Neuronal stem cell (in vitro differentiated cells): ENCODE measurements at regions not wholly inside any gene's neighbourhood (a gene's known extent, or its start where the extent isn't known, plus 50 kb on each side); places are given as distances from the start of the nearest gene placed in this dataset.

ENCODE experiments used
- DNase-seq: peaks from one replicate; pipeline ENCODE4 v3.0.0-alpha.2; 2013; ENCODE audit warnings: low spot score
- H2AFZ ChIP-seq: one replicate; pipeline ENCODE4 v1.6.1; 2013; ENCODE audit warnings: mild to moderate bottlenecking, low read length, inconsistent platforms
- H2AK5ac ChIP-seq: 2 replicates; pipeline ENCODE4 v1.6.1; 2013; ENCODE audit warnings: low read depth, mild to moderate bottlenecking, inconsistent platforms, low read length, moderate library complexity, mixed read lengths
- H2BK120ac ChIP-seq: 2 replicates; pipeline ENCODE4 v1.6.1; 2013; ENCODE audit warnings: low read depth, mild to moderate bottlenecking, inconsistent platforms, low read length, moderate library complexity, mixed read lengths
- H2BK12ac ChIP-seq: one replicate; pipeline ENCODE4 v1.6.1; 2013; ENCODE audit warnings: low read length, inconsistent platforms
- H2BK15ac ChIP-seq: 2 replicates; pipeline ENCODE4 v1.6.1; 2013; ENCODE audit warnings: mild to moderate bottlenecking, low read length, inconsistent platforms, mixed read lengths
- H2BK5ac ChIP-seq: one replicate; pipeline ENCODE4 v1.6.1; 2013; ENCODE audit warnings: inconsistent platforms, mild to moderate bottlenecking, low read length, moderate library complexity
- H3K14ac ChIP-seq: one replicate; pipeline ENCODE4 v1.6.1; 2013; ENCODE audit warnings: low read length, inconsistent platforms
- H3K18ac ChIP-seq: 2 replicates; pipeline ENCODE4 v1.6.1; 2013; ENCODE audit warnings: low read length, inconsistent platforms
- H3K23ac ChIP-seq: 2 replicates; pipeline ENCODE4 v1.6.1; 2013; ENCODE audit warnings: low read depth, mild to moderate bottlenecking, mixed read lengths, low read length, inconsistent platforms; ENCODE audit not compliant: poor library complexity
- H3K27ac ChIP-seq: replicated peaks from 3 replicates; pipeline ENCODE4 v1.5.1; 2013; ENCODE audit warnings: low read length, inconsistent platforms
- H3K27me3 ChIP-seq, 3 experiments: 2 replicates each; pipeline ENCODE4 v1.6.1; 2013; ENCODE audit warnings: low read length in 3 of 3, mild to moderate bottlenecking in 2 of 3, inconsistent platforms in 1 of 3, low read depth in 1 of 3, mixed read lengths in 1 of 3, moderate library complexity in 1 of 3; ENCODE audit not compliant: control insufficient read depth in 3 of 3, insufficient read depth in 3 of 3
- H3K36me3 ChIP-seq, 2 donors: replicated peaks in 1 of 2; 2 replicates each; pipeline ENCODE4 v1.6.1; 2013; ENCODE audit warnings: low read length in 2 of 2; ENCODE audit not compliant: control insufficient read depth in 2 of 2, insufficient read depth in 2 of 2
- H3K4ac ChIP-seq: 2 replicates; pipeline ENCODE4 v1.6.1; 2013; ENCODE audit warnings: inconsistent platforms, mild to moderate bottlenecking, low read length, moderate library complexity
- H3K4me1 ChIP-seq, 2 donors: 1 replicate in 1 of 2; 2 replicates in 1 of 2; pipeline ENCODE4 v1.6.1; 2013; ENCODE audit warnings: low read length in 2 of 2, low read depth in 1 of 2; ENCODE audit not compliant: control insufficient read depth in 2 of 2, insufficient read depth in 1 of 2
- H3K4me2 ChIP-seq: one replicate; pipeline ENCODE4 v1.6.1; 2013; ENCODE audit warnings: mild to moderate bottlenecking, low read length, inconsistent platforms; ENCODE audit not compliant: insufficient read depth, poor library complexity, severe bottlenecking
- H3K4me3 ChIP-seq, 2 donors: 2 replicates each; pipeline ENCODE4 v1.5.1; 2013; ENCODE audit warnings: low read length in 2 of 2, mild to moderate bottlenecking in 2 of 2, inconsistent platforms in 1 of 2, moderate library complexity in 1 of 2
- H3K79me1 ChIP-seq: one replicate; pipeline ENCODE4 v1.6.1; 2013; ENCODE audit warnings: low read depth, mild to moderate bottlenecking, inconsistent platforms, low read length, moderate library complexity
- H3K9ac ChIP-seq: one replicate; pipeline ENCODE4 v1.6.1; 2013; ENCODE audit warnings: mild to moderate bottlenecking, low read depth, low read length, inconsistent platforms; ENCODE audit not compliant: poor library complexity
- H3K9me3 ChIP-seq, 2 donors: replicated peaks in 1 of 2; 2 replicates each; pipeline versions ENCODE3 to v1.6.1; 2013; ENCODE audit warnings: low read length in 2 of 2, mild to moderate bottlenecking in 2 of 2, inconsistent platforms in 1 of 2, low read depth in 1 of 2, mixed read lengths in 1 of 2, moderate library complexity in 1 of 2; ENCODE audit not compliant: control insufficient read depth in 2 of 2, insufficient read depth in 1 of 2
- H4K8ac ChIP-seq: one replicate; pipeline ENCODE4 v1.6.1; 2013; ENCODE audit warnings: low read depth, mild to moderate bottlenecking, inconsistent platforms, low read length, moderate library complexity
- H4K91ac ChIP-seq: one replicate; pipeline ENCODE4 v1.6.1; 2013; ENCODE audit warnings: low read length, low read depth, mild to moderate bottlenecking, inconsistent platforms; ENCODE audit not compliant: poor library complexity
- WGBS, 2 donors: extraction: QIAGEN DNeasy Blood & Tissue Kit; methylation state at CpG; one replicate each; pipeline ENCODE4 v1.1.7; 2013; ENCODE audit warnings: missing lambda C conversion rate in 2 of 2, mixed read lengths in 1 of 2; ENCODE audit not compliant: insufficient read length in 2 of 2, insufficient replicate concordance in 1 of 2; ENCODE audit errors: extremely low coverage in 2 of 2; 5-methylcytosine and 5-hydroxymethylcytosine counted together

GRCh38 chr2:79453918-79454317 lies 58.9 kb upstream of the CTNNA2 start:
- Histone ChIP-seq H3K4ac (no peak overlapping the region), H3K4me3 (no peak overlapping the region), H2BK15ac (no peak overlapping the region), H3K79me1 (no peaks in the 10 kb centered on the region), H2AFZ (no peak overlapping the region), H2BK120ac (no peak overlapping the region), H2BK12ac (no peak overlapping the region), H3K9me3 (no peaks in the 10 kb centered on the region), H3K9ac (no peak overlapping the region), H3K27me3 (no peaks in the 10 kb centered on the region), H3K27ac (no peak overlapping the region), H3K23ac (no peak overlapping the region), H3K36me3 (no peaks in the 10 kb centered on the region), H3K4me1 (no peaks in the 10 kb centered on the region), H3K14ac (no peak overlapping the region), H3K18ac (no peak overlapping the region), H2BK5ac (no peak overlapping the region), H4K91ac (no peak overlapping the region), H2AK5ac (no peak overlapping the region), H4K8ac (no peak overlapping the region), H3K4me2 (no peak overlapping the region)
- WGBS, 2 donors, result no CpG with 5 or more reads among the region's 3 CpGs
- peak; percentile 41 for DNase-seq

- Histone ChIP-seq H3K4ac (no peak overlapping the region), H2BK120ac (no peak overlapping the region), H3K4me2 (no peak overlapping the region), H2BK12ac (no peak overlapping the region), H3K23ac (no peak overlapping the region), H2AFZ (no peak overlapping the region), H2AK5ac (no peak overlapping the region), H3K14ac (no peak overlapping the region), H3K36me3 (no peaks in the 10 kb centered on the region), H2BK5ac (no peak overlapping the region), H3K27me3 (no peaks in the 10 kb centered on the region), H3K4me3 (no peak overlapping the region), H3K79me1 (no peaks in the 10 kb centered on the region), H3K27ac (no peak overlapping the region), H2BK15ac (no peak overlapping the region), H3K9ac (no peak overlapping the region), H3K4me1 (no peaks in the 10 kb centered on the region), H3K18ac (no peak overlapping the region), H4K91ac (no peak overlapping the region), H4K8ac (no peak overlapping the region), H3K9me3 (no peaks in the 10 kb centered on the region)
- no peak for DNase-seq
- no CpG with 5 or more reads among the region's 1 CpG for WGBS, 2 donors
These were observed 60.2 kb upstream of the CTNNA2 start for GRCh38 chr2:79452651-79453050.

GRCh38 chr2:79447463-79447862 lies 65.4 kb upstream of the CTNNA2 start:
- no peak overlapping the region for H2BK5ac ChIP-seq
- H2BK120ac ChIP-seq, result no peak overlapping the region
- no peaks in the 10 kb centered on the region for H3K79me1 ChIP-seq
- H4K91ac ChIP-seq, result no peak overlapping the region
- H2BK15ac ChIP-seq, result no peak overlapping the region
- no peak overlapping the region for H3K23ac ChIP-seq
- no peak overlapping the region for H3K4ac ChIP-seq
- H2BK12ac ChIP-seq, result no peak overlapping the region
- no peak overlapping the region for H4K8ac ChIP-seq
- no peak overlapping the region for H3K4me2 ChIP-seq
- H2AK5ac ChIP-seq, result no peak overlapping the region
- H3K9me3 ChIP-seq, result no peaks in the 10 kb centered on the region
- no peak overlapping the region for H3K27ac ChIP-seq
- DNase-seq, result no peak
- no peak overlapping the region for H3K14ac ChIP-seq
- H3K4me1 ChIP-seq, result peaks cover 0 to 3% of the 10 kb centered on the region in 2 donors
- no peak overlapping the region for H3K9ac ChIP-seq
- no peaks in the 10 kb centered on the region for H3K36me3 ChIP-seq
- no peaks in the 10 kb centered on the region for H3K27me3 ChIP-seq
- H2AFZ ChIP-seq, result no peak overlapping the region
- no peak overlapping the region for H3K4me3 ChIP-seq
- H3K18ac ChIP-seq, result no peak overlapping the region

GRCh38 chr2:79446313-79446712 lies 66.5 kb upstream of the CTNNA2 start:
- Histone ChIP-seq H3K9ac (no peak overlapping the region), H3K4me1 (peaks cover 0 to 3% of the 10 kb centered on the region in 2 donors), H2BK5ac (no peak overlapping the region), H3K14ac (no peak overlapping the region), H3K27me3 (no peaks in the 10 kb centered on the region), H3K4ac (no peak overlapping the region), H3K36me3 (no peaks in the 10 kb centered on the region), H3K18ac (no peak overlapping the region), H2AFZ (no peak overlapping the region), H3K9me3 (no peaks in the 10 kb centered on the region), H3K27ac (no peak overlapping the region), H3K4me2 (no peak overlapping the region), H4K8ac (no peak overlapping the region), H3K79me1 (no peaks in the 10 kb centered on the region), H2BK15ac (no peak overlapping the region), H2BK120ac (no peak overlapping the region), H2BK12ac (no peak overlapping the region), H4K91ac (no peak overlapping the region), H3K23ac (no peak overlapping the region), H2AK5ac (no peak overlapping the region), H3K4me3 (no peak overlapping the region)
- DNase-seq, result no peak
- WGBS, 2 donors, result no CpG with 5 or more reads among the region's 2 CpGs
